GM12878 (cell line): ENCODE measurements at regions not wholly inside any gene's neighbourhood (a gene's known extent, or its start where the extent isn't known, plus 50 kb on each side); places are given as distances from the start of the nearest gene placed in this dataset.

Source experiments
- ATAC-seq: fragments of 200-7000 bp; cut with Tn5 transposase; 3 replicates; pipeline ENCODE4 v1.9.1; 2020; ENCODE audit warnings: mild to moderate bottlenecking, moderate library complexity
- BruUV-seq: library from RNA; stranded (reverse); fragments of 400-500 nt; replicated peaks from 2 replicates; lab custom pipeline; 2021; lab: Mats Ljungman, UMichigan
- CTCF ChIA-PET: fragments of 300-600 bp; sonication (Branson Sonifier 250); formaldehyde crosslinking; extraction: SDS; loops from one replicate; lab custom pipeline; 2021; ENCODE audit warnings: inconsistent platforms; lab: Yijun Ruan, JAX
- POLR2A ChIA-PET: fragments of 350-600 bp; formaldehyde crosslinking; extraction: SDS; loops from one replicate; lab custom pipeline; 2021; ENCODE audit warnings: inconsistent platforms; lab: Charles Lee
- RAD21 ChIA-PET: fragments of 300-600 bp; sonication (Branson Sonifier 250); formaldehyde crosslinking; loops from one replicate; lab custom pipeline; 2023; ENCODE audit warnings: antibody characterized with exemption; ENCODE audit not compliant: unreplicated experiment; lab: Charles Lee
- SMC1A ChIA-PET: fragments of 300-600 bp; sonication (Branson Sonifier 250); formaldehyde crosslinking; loops from one replicate; lab custom pipeline; 2023; ENCODE audit not compliant: unreplicated experiment, uncharacterized antibody; lab: Charles Lee
- DNase-seq: peaks from one replicate; pipeline ENCODE4 v3.0.0-alpha.2; 2011; ENCODE audit warnings: low read depth, low spot score
- FAIRE-seq: peaks from 3 replicates; lab custom pipeline; 2011; peaks lifted over from hg19 to GRCh38; lab: Jason Lieb, UNC
- H2AFZ ChIP-seq: 2 replicates; pipeline ENCODE4 v1.6.0; 2011; ENCODE audit warnings: low read depth, low read length, control low read depth; ENCODE audit not compliant: control insufficient read depth
- H3K27ac ChIP-seq: 2 replicates; pipeline ENCODE4 v1.5.1; 2011; ENCODE audit warnings: control low read depth; ENCODE audit not compliant: control insufficient read depth, insufficient read depth
- H3K27me3 ChIP-seq, 2 experiments: replicated peaks in 1 of 2; 2 replicates each; pipeline versions ENCODE4 v1.6.0 to v1.6.1; 2011; ENCODE audit warnings: low read length in 1 of 2; ENCODE audit not compliant: control insufficient read depth in 2 of 2, insufficient read depth in 2 of 2
- H3K36me3 ChIP-seq, 2 experiments: 2 replicates each; pipeline ENCODE4 v1.5.1; 2011; ENCODE audit warnings: low read length in 1 of 2; ENCODE audit not compliant: control insufficient read depth in 2 of 2, insufficient read depth in 2 of 2
- H3K4me1 ChIP-seq: 2 replicates; pipeline ENCODE4 v1.6.1; 2011; ENCODE audit warnings: mild to moderate bottlenecking, low read length, moderate library complexity, mixed read lengths; ENCODE audit not compliant: control insufficient read depth, insufficient read depth
- H3K4me2 ChIP-seq: 2 replicates; pipeline ENCODE4 v1.6.0; 2011; ENCODE audit warnings: control low read depth; ENCODE audit not compliant: control insufficient read depth, insufficient read depth
- H3K4me3 ChIP-seq: fragments of 200-600 bp; sonication (generic); 2 replicates; pipeline ENCODE4 v1.5.1; 2016
- H3K79me2 ChIP-seq: 2 replicates; pipeline ENCODE4 v1.6.0; 2011; ENCODE audit warnings: low read length; ENCODE audit not compliant: control insufficient read depth, insufficient read depth
- H3K9ac ChIP-seq: 2 replicates; pipeline ENCODE4 v1.8.0; 2011; ENCODE audit warnings: low read length, control low read depth, mixed read lengths; ENCODE audit not compliant: control insufficient read depth, insufficient read depth
- H3K9me3 ChIP-seq: replicated peaks from 3 replicates; pipeline ENCODE4 v1.5.1; 2011; ENCODE audit warnings: mild to moderate bottlenecking, low read length; ENCODE audit not compliant: control insufficient read depth, insufficient read depth
- H4K20me1 ChIP-seq: 2 replicates; pipeline ENCODE4 v1.6.0; 2011; ENCODE audit not compliant: control insufficient read depth, insufficient read depth
- CBX5 ChIP-seq: sonication (generic); IDR thresholded peaks from 2 replicates; pipeline ENCODE4 v1.6.1; 2016; ENCODE audit warnings: low read depth, moderate library complexity, mild to moderate bottlenecking, inconsistent platforms
- ESRRA ChIP-seq: IDR thresholded peaks from 2 replicates; pipeline ENCODE4 v1.6.1; 2012; ENCODE audit warnings: mild to moderate bottlenecking, low read length, improper control_type of control experiment
- EZH2 ChIP-seq: IDR thresholded peaks from 2 replicates; pipeline ENCODE4 v1.6.1; 2012; ENCODE audit warnings: low read depth, mild to moderate bottlenecking, control low read depth, inconsistent platforms, low read length, borderline replicate concordance; ENCODE audit not compliant: control insufficient read depth
- FOS ChIP-seq: IDR thresholded peaks from 3 replicates; pipeline ENCODE4 v1.6.1; 2011; ENCODE audit warnings: borderline replicate concordance; ENCODE audit not compliant: insufficient read length; ENCODE audit errors: extremely low read depth
- IRF3 ChIP-seq: fragments of 450-650 bp; IDR thresholded peaks from 2 replicates; pipeline ENCODE4 v1.6.1; 2014; ENCODE audit warnings: mild to moderate bottlenecking
- RUNX3 ChIP-seq: IDR thresholded peaks from 2 replicates; pipeline ENCODE4 v1.6.1; 2012; ENCODE audit warnings: low read length, inconsistent platforms
- SPI1 ChIP-seq: IDR thresholded peaks from 2 replicates; pipeline ENCODE4 v1.6.1; 2011; ENCODE audit warnings: low read depth, mild to moderate bottlenecking, low read length, moderate library complexity, borderline replicate concordance; ENCODE audit not compliant: insufficient read depth
- WGBS: methylation state at CpG from one replicate; pipeline ENCODE4 v1.1.6; 2016; ENCODE audit warnings: low lambda C conversion rate; ENCODE audit not compliant: insufficient replicate concordance, insufficient coverage; ENCODE audit errors: missing lambda C conversion rate; 5-methylcytosine and 5-hydroxymethylcytosine counted together
- in situ Hi-C: fragments of 300-500 bp; cut with MboI; formaldehyde crosslinking; loops from 9 replicates; pipeline ENCODE4 v1.14.3; 2018; ENCODE audit warnings: mixed read lengths
- intact Hi-C: fragments of 100-400 bp; cut with micrococcal nuclease; formaldehyde crosslinking; loops from one replicate; pipeline ENCODE4 v1.14.2; 2022; ENCODE audit not compliant: unreplicated experiment

- no peak for TF ChIP-seq IRF3
Measured at GRCh38 chr4:183788308-183788905, 116.7 kb upstream of the STOX2 start (continued).

- DNase-seq (no peak), ATAC-seq (peak; percentile 48), FAIRE-seq (no peak)
- Histone ChIP-seq H2AFZ (no peak overlapping the region), H3K36me3 (no peaks in the 10 kb centered on the region), H3K4me1 (no peaks in the 10 kb centered on the region), H3K9ac (no peak overlapping the region), H3K9me3 (no peaks in the 10 kb centered on the region; the same call in 1 of the 3 replicates), H3K27ac (no peak overlapping the region), H3K4me2 (no peak overlapping the region), H3K79me2 (no peaks in the 10 kb centered on the region), H4K20me1 (no peaks in the 10 kb centered on the region), H3K4me3 (no peak overlapping the region), H3K27me3 (no peaks in the 10 kb centered on the region)
- 2% methylated on average over 3 of the region's 3 CpGs for WGBS
- ChIA-PET RAD21 (no interaction called here), POLR2A (no interaction called here), CTCF (no interaction called here), SMC1A (no interaction called here)
- intact Hi-C loops, result no loop called here
- TF ChIP-seq SPI1, result no peak
- TF ChIP-seq FOS, result no peak
- TF ChIP-seq RUNX3, result peak; percentile 38
- TF ChIP-seq ESRRA, result no peak
- no peak for TF ChIP-seq EZH2
- 0 out of 2 replicates have a peak, but pooled peaks have one; percentile 37 for TF ChIP-seq CBX5
- BruUV-seq, result no TSS peak
- in situ Hi-C loops, result no loop called here
Measured at GRCh38 chr4:183789657-183790056, 115.5 kb upstream of the STOX2 start.
